Gastrocnemius medialis (tissue), 4 donors: ENCODE measurements at regions not wholly inside any gene's neighbourhood (a gene's known extent, or its start where the extent isn't known, plus 50 kb on each side); places are given as distances from the start of the nearest gene placed in this dataset.

Source experiments
- ATAC-seq, 2 donors: fragments of 150-250 bp; one replicate each; pipeline ENCODE4 v1.9.1; 2016
- DNase-seq, 2 donors: peaks; one replicate each; pipeline ENCODE4 v3.0.0-alpha.2; 2019
- H3K27ac ChIP-seq, 4 donors: fragments of 200-600 bp; sonication (generic); 1 replicate in 1 of 4; 2 replicates in 3 of 4; pipeline ENCODE4 v1.5.1; 2016 to 2018; ENCODE audit warnings: mild to moderate bottlenecking in 2 of 4, moderate library complexity in 1 of 4
- H3K27me3 ChIP-seq, 3 donors: fragments of 200-600 bp; sonication (generic) in 2 of 3; 1 replicate in 1 of 3; 2 replicates in 2 of 3; pipeline versions ENCODE4 v1.5.1 to v1.6.0; 2016 to 2019; ENCODE audit warnings: mild to moderate bottlenecking in 1 of 3, moderate library complexity in 1 of 3
- H3K36me3 ChIP-seq, 2 donors: fragments of 200-600 bp; sonication (generic) in 1 of 2; one replicate each; pipeline ENCODE4 v1.5.1; 2017 to 2018
- H3K4me1 ChIP-seq, 2 donors: fragments of 200-600 bp; sonication (generic) in 1 of 2; one replicate each; pipeline ENCODE4 v1.5.1; 2016 to 2017; ENCODE audit warnings: mild to moderate bottlenecking in 2 of 2
- H3K4me3 ChIP-seq, 4 donors: fragments of 200-600 bp; sonication (generic) in 3 of 4; 1 replicate in 1 of 4; 2 replicates in 3 of 4; pipeline ENCODE4 v1.5.1; 2016 to 2019; ENCODE audit warnings: mild to moderate bottlenecking in 2 of 4
- H3K9me3 ChIP-seq, 3 donors: fragments of 200-600 bp; sonication (generic) in 2 of 3; 1 replicate in 1 of 3; 2 replicates in 2 of 3; pipeline ENCODE4 v1.5.1; 2016 to 2019
- POLR2A ChIP-seq, 2 donors: fragments of 450-650 bp; IDR thresholded peaks; one replicate each; pipeline ENCODE4 v1.6.1; 2017; ENCODE audit warnings: antibody characterized with exemption in 2 of 2, mild to moderate bottlenecking in 2 of 2, moderate library complexity in 2 of 2
- in situ Hi-C, 4 donors: fragments of 200-750 bp; cut with MboI; loops; one replicate each; pipeline versions ENCODE4 v1.15.0 to v1.8.0; 2017; ENCODE audit warnings: low sequenced_read_pairs in 4 of 4
- intact Hi-C: fragments of 100-400 bp; cut with DNase I; formaldehyde crosslinking; loops from one replicate; pipeline ENCODE4 v1.15.1; 2023; ENCODE audit warnings: low total_unique reads
- TF ChIP-seq, protein P1 (sequence below), 5 experiments: fragments of 450-650 bp in 3 of 5; fragments of 200-600 bp in 2 of 5; sonication (generic) in 2 of 5; IDR thresholded peaks in 4 of 5; conservative IDR thresholded peaks in 1 of 5; 1 replicate in 4 of 5; 2 replicates in 1 of 5; pipeline ENCODE4 v1.5.1; 2016 to 2019; ENCODE audit warnings: antibody characterized with exemption in 5 of 5, mild to moderate bottlenecking in 3 of 5, moderate library complexity in 3 of 5

DNA sequence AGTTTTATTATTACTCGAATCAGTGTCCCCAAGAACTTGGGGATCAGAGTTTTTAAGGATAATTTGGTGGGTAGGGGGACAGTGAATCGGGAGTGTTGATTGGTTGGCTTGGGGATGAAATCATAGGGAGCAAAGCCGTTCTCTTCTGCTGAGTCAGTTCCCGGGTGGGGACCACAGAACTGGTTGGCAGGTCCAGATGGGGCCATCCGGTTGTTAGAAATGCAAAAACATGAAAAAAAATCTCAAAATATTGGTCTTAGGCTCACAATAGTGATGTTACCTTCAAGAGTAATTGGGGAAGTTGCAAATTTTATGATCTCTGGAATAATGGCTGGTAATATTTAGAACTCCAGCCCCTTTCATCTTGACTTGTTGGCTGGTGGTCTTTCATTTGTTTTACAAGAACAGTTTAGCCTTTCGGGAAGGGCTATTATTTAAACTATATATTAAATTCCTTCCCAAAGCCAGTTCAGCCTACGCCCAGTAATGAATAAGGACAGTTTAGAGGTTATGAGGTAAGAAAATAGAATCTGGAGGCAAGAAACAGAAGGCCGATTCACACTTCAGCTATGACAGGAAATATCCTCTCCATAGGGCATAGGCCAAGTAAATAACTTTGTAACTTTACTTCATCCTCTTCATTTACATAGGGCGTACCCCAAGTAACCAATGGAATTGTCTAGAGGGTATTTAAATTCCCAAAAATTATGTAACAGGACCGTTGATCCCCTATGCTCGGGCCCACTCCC lies 164.1 kb upstream of the STS start:
- ATAC-seq (no peak), DNase-seq (no peak)
- intact Hi-C loops = no loop called here
- Histone ChIP-seq H3K4me3 (no peak overlapping the region), H3K27ac (no peak overlapping the region), H3K27me3 (no peaks in the 10 kb centered on the region), H3K4me1 (no peaks in the 10 kb centered on the region), H3K36me3 (no peaks in the 10 kb centered on the region), H3K9me3 (no peaks in the 10 kb centered on the region)
- TF ChIP-seq, protein P1, sequence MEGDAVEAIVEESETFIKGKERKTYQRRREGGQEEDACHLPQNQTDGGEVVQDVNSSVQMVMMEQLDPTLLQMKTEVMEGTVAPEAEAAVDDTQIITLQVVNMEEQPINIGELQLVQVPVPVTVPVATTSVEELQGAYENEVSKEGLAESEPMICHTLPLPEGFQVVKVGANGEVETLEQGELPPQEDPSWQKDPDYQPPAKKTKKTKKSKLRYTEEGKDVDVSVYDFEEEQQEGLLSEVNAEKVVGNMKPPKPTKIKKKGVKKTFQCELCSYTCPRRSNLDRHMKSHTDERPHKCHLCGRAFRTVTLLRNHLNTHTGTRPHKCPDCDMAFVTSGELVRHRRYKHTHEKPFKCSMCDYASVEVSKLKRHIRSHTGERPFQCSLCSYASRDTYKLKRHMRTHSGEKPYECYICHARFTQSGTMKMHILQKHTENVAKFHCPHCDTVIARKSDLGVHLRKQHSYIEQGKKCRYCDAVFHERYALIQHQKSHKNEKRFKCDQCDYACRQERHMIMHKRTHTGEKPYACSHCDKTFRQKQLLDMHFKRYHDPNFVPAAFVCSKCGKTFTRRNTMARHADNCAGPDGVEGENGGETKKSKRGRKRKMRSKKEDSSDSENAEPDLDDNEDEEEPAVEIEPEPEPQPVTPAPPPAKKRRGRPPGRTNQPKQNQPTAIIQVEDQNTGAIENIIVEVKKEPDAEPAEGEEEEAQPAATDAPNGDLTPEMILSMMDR (IDR thresholded peaks at IDR 0.05 in 4 of 5, conservative IDR thresholded peaks at IDR 0.05 in 1 of 5) = no peak
- no peak for TF ChIP-seq POLR2A (IDR thresholded peaks at IDR 0.05)
- in situ Hi-C loops = no loop called here

DNA sequence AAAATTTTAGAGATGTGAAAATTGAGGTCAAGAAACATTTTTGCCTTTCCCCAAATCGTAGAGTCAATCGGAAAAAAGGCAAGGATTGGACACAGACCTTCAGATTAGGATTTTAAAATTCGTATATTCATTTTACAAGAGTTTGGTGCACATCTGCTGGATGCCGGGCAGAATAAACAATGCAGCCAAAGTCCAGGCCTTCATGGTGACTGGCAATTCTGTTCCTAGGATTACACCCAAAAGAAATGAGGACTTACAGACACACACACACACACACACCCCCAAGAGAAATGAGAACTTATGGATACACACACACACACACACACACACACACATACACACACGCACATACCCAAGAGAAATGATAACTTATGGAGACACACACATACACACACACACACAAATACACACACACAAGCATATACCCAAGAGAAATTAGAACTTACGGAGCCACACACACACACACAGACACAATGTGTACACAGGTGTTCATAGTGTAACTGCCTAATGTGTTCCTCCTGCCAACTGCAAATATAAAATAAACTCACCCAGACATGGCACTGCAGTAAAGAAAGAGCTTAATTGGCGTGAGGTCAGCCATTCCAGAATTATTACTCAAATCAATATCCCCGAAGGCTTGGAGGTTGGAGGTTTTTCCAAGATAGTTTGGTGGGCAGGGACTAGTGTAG lies 165.7 kb upstream of the STS start:
- Histone ChIP-seq H3K36me3 (peaks cover 0 to 6% of the 10 kb centered on the region in 2 donors), H3K4me3 (no peak overlapping the region), H3K27me3 (no peaks in the 10 kb centered on the region), H3K4me1 (no peaks in the 10 kb centered on the region), H3K27ac (no peak overlapping the region), H3K9me3 (no peaks in the 10 kb centered on the region)
- in situ Hi-C loops (no loop called here), intact Hi-C loops (no loop called here)
- ATAC-seq (no peak), DNase-seq (no peak)
- TF ChIP-seq POLR2A (IDR thresholded peaks at IDR 0.05) = no peak
- TF ChIP-seq, protein P1 (IDR thresholded peaks at IDR 0.05 in 4 of 5, conservative IDR thresholded peaks at IDR 0.05 in 1 of 5) = no peak

DNA sequence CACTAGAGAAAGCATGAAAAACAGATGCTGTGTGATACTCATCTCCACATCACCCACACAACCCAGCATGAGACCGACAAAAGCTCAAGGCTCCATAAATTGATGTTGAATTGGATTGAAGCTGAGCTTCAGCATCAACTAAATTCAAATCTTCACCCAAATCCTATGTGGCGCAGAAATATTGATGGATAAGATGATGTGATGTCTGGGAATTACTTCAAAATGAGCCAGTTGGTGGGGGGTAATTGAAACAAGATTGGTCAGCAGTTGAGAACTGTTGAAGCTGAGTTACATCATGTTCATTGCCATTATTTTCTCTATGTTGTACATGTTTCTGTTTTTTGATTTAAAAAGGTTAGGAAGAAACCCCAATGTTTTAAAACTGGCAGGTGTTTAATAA lies 166.5 kb upstream of the STS start:
- ATAC-seq (no peak), DNase-seq (no peak)
- Histone ChIP-seq H3K9me3 (no peaks in the 10 kb centered on the region), H3K36me3 (peaks cover 0 to 6% of the 10 kb centered on the region in 2 donors), H3K27ac (no peak overlapping the region), H3K4me3 (no peak overlapping the region), H3K4me1 (no peaks in the 10 kb centered on the region), H3K27me3 (no peaks in the 10 kb centered on the region)
- TF ChIP-seq, protein P1 (IDR thresholded peaks at IDR 0.05 in 4 of 5, conservative IDR thresholded peaks at IDR 0.05 in 1 of 5) = no peak
- TF ChIP-seq POLR2A (IDR thresholded peaks at IDR 0.05) = no peak
- in situ Hi-C loops = no loop called here
- intact Hi-C loops = no loop called here

DNA sequence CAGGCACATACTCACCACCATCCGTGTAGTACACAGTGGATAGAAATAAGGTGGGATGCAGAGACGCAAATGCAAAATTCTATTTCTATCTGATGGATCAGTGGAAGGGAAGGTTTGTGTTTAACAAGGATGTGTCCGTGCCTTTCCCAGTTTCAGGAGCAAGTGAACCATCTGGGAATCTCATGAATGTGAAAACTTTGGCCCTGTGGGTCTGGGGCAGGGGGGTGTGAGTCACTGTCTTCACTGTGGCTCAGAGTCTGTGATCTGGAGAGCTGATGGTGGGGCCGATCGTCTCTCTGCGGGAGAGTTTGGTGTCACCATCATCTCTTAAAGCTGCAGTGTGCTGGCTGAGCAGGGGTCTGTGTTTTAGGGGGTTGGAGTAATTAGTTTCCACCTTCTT lies 179.3 kb upstream of the STS start:
- Histone ChIP-seq H3K4me1 (no peaks in the 10 kb centered on the region), H3K9me3 (peaks cover 0 to 3% (median 0%) of the 10 kb centered on the region in 3 donors), H3K27ac (no peak overlapping the region), H3K36me3 (no peaks in the 10 kb centered on the region), H3K4me3 (no peak overlapping the region), H3K27me3 (no peaks in the 10 kb centered on the region)
- no peak for ATAC-seq
- intact Hi-C loops (no loop called here), in situ Hi-C loops (no loop called here)
- TF ChIP-seq, protein P1 (IDR thresholded peaks at IDR 0.05 in 4 of 5, conservative IDR thresholded peaks at IDR 0.05 in 1 of 5) = no peak
- no peak for TF ChIP-seq POLR2A (IDR thresholded peaks at IDR 0.05)
- DNase-seq = no peak
